ENCODE measurements at regions not wholly inside any gene's neighbourhood (a gene's known extent, or its start where the extent isn't known, plus 50 kb on each side); places are given as distances from the start of the nearest gene placed in this dataset.
"Not testable (repeated sequence)": the region's sequence is repeated elsewhere in the genome, so short reads cannot be mapped to it uniquely, and the experiment has no call there.

- no peak for DNase-seq (ENCODE audit: low spot score)
These were observed 254.1 kb downstream of the HNMT start for GRCh38 chr2:138218397-138218796.

GRCh38 chr2:138219961-138220360 is 255.7 kb downstream of the HNMT start:
- DNase-seq (ENCODE audit: low spot score): no peak

- DNase-seq (ENCODE audit: low spot score): no peak
These were observed 257.1 kb downstream of the HNMT start for GRCh38 chr2:138221358-138221757.

GRCh38 chr2:138223319-138223718 is 259.0 kb downstream of the HNMT start:
- no peak for DNase-seq (ENCODE audit: low spot score)

DNA sequence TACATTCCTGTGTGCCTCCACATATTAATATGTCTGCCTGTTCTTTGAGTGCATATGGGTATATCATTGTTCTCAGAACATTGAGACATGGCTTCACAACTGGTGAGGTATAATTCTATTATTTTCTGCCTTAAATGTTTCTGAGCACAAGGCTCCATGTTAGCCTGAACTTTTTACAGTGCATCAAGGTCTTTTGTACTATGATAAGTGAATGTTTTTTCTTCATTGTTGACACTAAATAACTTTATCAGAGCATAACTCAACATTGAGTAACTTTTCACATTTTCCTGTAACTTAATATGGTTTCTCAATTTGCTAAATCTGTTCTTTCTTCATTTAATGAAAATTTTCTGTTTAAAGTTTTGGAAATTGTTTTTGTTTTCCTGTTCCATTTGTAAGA is 262.9 kb downstream of the HNMT start:
- no peak for DNase-seq (ENCODE audit: low spot score)

DNA sequence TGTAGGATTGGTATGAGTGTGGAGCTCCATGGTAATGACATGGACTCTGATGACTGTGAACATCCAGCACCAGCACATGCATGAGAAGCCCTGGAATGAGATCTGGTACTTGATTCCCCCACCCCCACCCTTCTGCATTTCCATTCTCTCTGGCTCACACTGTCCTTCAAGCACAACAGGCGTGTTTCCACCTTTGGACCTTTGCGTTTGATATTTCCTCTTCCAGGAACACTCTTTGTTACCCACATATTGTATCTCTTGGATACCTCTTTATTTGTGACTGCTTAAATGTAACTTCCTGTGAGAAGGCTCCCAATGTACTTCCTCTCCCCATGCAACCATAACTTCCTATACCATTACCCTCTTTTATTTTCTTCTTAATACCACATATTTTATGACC is 263.8 kb downstream of the HNMT start:
- DNase-seq (ENCODE audit: low spot score): no peak

- DNase-seq (ENCODE audit: low spot score): no peak
These were observed 267.3 kb upstream of the SPOPL start for GRCh38 chr2:138234265-138234664.

GRCh38 chr2:138235041-138235440 is 266.5 kb upstream of the SPOPL start:
- no peak for DNase-seq (ENCODE audit: low spot score)

DNA sequence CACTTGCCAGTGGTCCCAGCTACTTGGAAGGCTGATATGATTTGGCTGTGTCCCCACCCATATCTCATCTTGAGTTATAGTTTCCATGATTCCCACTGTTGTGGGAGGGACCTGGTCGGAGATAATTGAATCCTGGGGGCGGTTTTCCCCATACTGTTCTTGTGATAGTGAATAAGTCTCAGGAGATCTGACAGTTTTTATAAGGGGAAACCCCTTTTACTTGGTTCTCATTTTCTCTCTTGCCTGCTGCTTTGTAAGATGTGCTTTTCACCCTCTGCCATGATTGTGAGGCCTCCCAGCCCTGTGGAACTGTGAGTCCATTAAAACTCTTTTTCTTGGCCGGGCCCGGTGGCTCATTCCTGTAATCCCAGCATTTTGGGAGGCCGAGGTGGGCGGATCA is 265.4 kb upstream of the SPOPL start:
- DNase-seq (ENCODE audit: low spot score): no peak

DNA sequence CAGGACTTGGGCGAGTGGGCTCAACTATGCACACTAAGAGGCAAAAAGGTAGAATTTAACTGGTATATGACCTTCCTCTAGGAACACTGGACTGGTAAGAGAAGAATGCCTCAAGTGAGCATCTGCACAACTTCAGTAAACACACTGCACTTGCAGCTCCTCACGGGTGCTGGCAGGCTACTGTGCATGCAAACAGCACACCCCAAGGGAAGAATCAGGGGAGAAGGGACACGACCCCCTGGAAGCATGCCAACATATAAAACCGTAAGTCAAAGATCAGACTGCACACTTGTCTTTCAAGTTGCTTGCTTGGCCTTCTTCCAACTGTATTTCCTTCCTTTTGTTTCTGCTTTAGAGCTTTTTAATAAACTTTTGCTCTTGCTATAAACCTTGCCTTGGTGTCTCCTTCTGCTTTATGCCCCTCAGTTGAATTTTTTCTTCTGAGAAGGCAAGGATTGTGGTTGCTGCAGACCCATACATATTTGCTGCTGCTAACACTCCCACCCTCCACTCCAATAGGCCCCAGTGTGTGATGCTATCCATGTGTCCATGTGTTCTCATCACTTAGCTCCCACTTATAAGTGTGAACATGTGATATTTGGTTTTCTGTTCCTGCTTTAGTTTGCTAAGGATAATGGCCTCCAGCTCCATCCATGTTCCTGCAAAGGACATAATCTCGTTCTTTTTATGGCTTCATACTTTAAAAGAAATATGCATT is 263.7 kb upstream of the SPOPL start:
- no peak for DNase-seq (ENCODE audit: low spot score)

GRCh38 chr2:138238908-138239307 is 262.7 kb upstream of the SPOPL start:
- DNase-seq (ENCODE audit: low spot score): no peak

DNA sequence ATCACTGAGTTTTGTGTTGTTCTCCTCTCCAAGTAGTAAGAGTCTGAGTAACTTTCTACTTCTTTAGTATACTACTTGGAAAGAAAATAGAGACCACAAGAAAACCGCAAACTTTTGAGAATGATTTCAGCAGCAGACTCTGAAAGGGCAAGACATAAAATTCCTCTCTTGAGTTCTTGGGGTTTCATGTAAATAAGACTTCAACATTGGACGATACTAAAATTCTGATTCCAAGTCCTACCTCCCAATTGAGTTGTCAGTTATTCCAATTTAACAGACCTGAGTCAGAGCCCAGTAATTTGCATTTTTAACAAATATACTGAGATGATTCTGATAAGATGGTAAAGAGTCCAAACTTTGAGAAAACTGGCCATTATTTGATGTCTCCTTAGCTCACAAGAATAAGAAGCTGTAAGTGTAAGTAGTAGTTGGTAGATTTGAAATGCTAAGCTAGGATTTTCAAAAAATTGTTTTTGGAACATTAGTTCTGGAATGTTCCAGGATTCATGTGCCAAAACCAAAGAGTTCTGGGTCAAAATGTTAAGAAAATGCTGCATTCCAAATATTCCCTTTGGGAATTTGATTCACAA is 261.6 kb upstream of the SPOPL start:
- no peak for DNase-seq (ENCODE audit: low spot score)

DNA sequence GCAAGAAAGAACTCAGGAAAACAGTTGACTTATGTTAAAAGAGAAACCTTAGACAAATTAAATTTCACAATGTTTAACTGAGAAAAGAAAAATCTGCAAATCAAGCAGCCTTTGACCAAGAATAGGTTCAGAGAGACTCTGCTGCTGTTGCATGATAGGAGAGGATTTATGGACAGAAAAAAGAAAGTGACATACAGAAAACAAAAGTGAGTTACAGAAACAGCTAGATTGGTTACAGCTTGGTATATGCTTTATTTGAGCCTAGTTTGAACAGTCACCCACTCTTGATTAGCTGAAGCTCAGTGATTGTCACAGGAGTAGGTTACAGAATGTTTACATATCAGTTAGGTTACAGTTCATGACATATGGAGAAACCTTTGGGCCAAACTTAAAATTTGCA is 258.2 kb upstream of the SPOPL start:
- no peak for DNase-seq (ENCODE audit: low spot score)

DNA sequence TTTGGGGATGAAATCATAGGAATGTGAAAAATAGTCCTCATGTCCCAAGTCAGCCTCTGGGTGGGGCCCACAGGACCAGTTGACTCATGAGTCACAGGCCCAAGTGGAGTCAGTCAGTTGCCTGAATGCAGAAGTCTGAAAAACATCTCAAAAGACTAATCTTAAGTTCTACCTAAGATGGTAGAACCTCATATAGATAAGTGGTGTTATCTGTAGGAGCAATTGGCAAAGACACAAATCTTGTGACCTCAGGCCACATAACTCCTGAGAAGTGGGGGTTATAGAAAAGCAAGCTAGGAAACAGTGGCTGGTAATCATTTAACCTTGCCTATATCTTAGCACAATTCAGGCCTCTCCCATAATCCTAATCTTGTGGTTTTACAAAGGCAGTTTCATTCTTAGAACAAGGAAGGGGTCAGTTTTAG is 257.1 kb upstream of the SPOPL start:
- no peak for DNase-seq (ENCODE audit: low spot score)

- DNase-seq (ENCODE audit: low spot score): no peak
These were observed 256.3 kb upstream of the SPOPL start for GRCh38 chr2:138245310-138245709.

DNA sequence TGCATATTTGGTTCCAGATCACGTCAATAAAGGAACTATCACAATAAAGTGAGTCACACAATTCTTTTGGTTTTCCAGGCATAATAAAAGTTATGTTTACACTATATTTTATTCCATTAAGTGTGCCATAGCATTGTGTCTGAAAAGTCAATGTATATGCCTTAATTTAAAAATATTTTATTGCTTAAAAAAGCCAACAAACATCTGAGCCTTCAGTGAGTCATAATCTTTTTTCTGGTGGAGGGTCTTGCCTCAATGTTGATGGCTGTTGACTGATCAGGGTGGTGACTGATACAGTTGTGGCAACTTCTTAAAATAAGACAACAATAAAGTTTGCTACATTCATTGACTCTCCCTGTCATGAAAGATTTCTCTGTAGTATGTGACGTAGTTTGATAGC is 254.3 kb upstream of the SPOPL start:
- no peak for DNase-seq (ENCODE audit: low spot score)

DNA sequence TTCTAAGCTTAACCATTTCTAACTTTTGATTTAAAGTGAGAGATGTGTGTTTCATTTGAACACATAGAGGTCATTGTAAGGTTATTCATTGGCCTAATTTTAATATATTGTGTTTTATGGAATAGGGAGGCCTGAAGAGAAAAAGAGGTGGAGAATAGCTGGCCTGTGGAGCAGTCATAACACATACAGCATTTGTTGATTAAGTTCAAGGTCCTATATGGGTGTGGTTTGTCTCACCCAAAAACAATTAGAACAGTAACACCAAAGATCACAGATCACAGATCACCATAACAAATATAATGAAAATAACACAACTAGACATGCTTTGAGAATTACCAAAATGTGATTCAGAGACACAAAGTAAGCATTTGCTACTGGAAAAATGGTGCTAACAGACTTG is 252.4 kb upstream of the SPOPL start:
- no peak for DNase-seq (ENCODE audit: low spot score)

GRCh38 chr2:138250843-138251320 is 250.7 kb upstream of the SPOPL start:
- not testable (repeated sequence) for DNase-seq (ENCODE audit: low spot score)

GRCh38 chr2:138252587-138252986 is 249.0 kb upstream of the SPOPL start:
- DNase-seq (ENCODE audit: low spot score): no peak

- DNase-seq (ENCODE audit: low spot score): no peak
These were observed 245.9 kb upstream of the SPOPL start for GRCh38 chr2:138255670-138256069.

DNA sequence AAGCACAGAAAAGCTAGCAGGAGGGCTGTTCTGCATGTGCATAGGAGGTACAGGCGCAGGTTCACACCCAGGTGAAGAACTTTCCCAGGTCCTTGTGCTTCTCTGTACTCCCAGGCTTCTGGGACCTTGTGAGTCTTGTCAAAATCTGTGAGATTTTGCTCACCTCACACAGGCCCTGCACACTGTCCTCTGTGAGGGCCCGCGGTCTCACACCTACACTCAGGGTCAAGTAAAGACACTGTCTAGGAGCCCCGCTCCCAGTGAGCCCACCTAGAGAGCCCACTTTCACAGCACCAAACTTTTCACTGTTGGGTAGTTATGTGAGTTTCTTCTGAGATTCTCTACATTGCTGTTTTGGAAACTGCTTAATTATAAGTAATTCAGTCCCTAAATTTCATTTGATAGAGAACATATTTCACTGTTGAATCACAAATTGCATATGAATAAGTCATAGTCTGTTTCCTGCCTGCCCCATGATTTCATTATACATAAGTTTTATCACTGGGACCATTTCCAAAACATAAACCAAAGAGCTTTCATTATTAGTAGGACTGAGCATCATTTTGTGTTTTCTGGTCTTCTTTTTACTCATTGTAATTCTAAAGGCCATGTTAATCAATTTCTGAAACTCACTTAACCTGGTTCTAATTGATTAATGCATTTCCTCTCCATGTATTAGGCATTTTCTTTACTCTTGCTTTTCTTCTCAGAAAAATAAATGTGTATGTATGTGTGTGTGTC is 234.2 kb upstream of the SPOPL start:
- no peak for DNase-seq (ENCODE audit: low spot score)

- no peak for DNase-seq (ENCODE audit: low spot score)
These were observed 233.7 kb upstream of the SPOPL start for GRCh38 chr2:138267902-138268254.

DNA sequence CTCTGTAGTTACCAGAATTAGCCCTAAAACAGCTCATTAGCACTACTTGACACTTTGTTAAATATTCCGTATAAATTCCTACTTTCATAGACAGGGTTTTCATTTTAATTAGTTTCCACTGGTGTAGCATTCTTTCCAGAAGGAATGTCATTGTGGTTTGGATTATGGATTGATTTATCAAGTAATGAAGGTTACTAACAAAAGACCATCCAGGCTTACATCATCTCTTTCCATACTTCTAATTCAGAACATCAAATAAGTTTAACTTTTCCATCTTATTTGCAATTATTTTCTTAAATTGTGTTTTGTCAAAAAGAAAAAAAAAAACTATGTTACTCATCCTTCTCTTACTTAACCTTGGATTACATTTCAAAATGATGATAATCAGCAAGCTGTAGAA is 231.8 kb upstream of the SPOPL start:
- DNase-seq (ENCODE audit: low spot score): no peak
